ENCODE measurements at regions not wholly inside any gene's neighbourhood (a gene's known extent, or its start where the extent isn't known, plus 50 kb on each side); places are given as distances from the start of the nearest gene placed in this dataset.

- Histone ChIP-seq H3K4me1 (ENCODE audit: insufficient read depth, low read length) (no peaks in the 10 kb centered on the region), H3K79me2 (ENCODE audit: insufficient read depth, low read length) (no peaks in the 10 kb centered on the region), H3K9me3 (ENCODE audit: low read depth, low read length) (no peaks in the 10 kb centered on the region), H3K4me2 (ENCODE audit: insufficient read depth, low read length) (no peak overlapping the region), H3K27me3 (ENCODE audit: insufficient read depth, low read length) (no peaks in the 10 kb centered on the region), H3K27ac (ENCODE audit: low read depth, low read length) (no peak overlapping the region), H4K20me1 (ENCODE audit: insufficient read depth, low read length) (no peaks in the 10 kb centered on the region), H2AFZ (ENCODE audit: low read length) (no peak overlapping the region), H3K4me3 (ENCODE audit: insufficient read depth, low read length) (no peak overlapping the region), H3K36me3 (ENCODE audit: insufficient read depth, low read length) (no peaks in the 10 kb centered on the region)
- DNase-seq (ENCODE audit: insufficient read length, low spot score, missing footprints) = no peak
- no peak for TF ChIP-seq CTCF (IDR thresholded peaks at IDR 0.05; ENCODE audit: extremely low read depth, low read depth, low read length)
Observed at GRCh38 chr12:111213561-111213960, 155.3 kb downstream of the PHETA1 start.

GRCh38 chr12:111212814-111213456, 156.0 kb downstream of the PHETA1 start:
- DNase-seq (ENCODE audit: insufficient read length, low spot score, missing footprints) = no peak
- TF ChIP-seq CTCF (IDR thresholded peaks at IDR 0.05; ENCODE audit: extremely low read depth, low read depth, low read length) = no peak

GRCh38 chr12:111211910-111212757, 156.8 kb downstream of the PHETA1 start:
- no peak overlapping the region for H3K27ac ChIP-seq (ENCODE audit: low read depth, low read length)

More at GRCh38 chr12:111212814-111213456, 156.0 kb downstream of the PHETA1 start:
- Histone ChIP-seq H2AFZ (ENCODE audit: low read length) (no peak overlapping the region), H3K27me3 (ENCODE audit: insufficient read depth, low read length) (no peaks in the 10 kb centered on the region), H3K79me2 (ENCODE audit: insufficient read depth, low read length) (no peaks in the 10 kb centered on the region), H3K9me3 (ENCODE audit: low read depth, low read length) (no peaks in the 10 kb centered on the region), H3K27ac (ENCODE audit: low read depth, low read length) (no peak overlapping the region), H3K4me3 (ENCODE audit: insufficient read depth, low read length) (no peak overlapping the region), H3K36me3 (ENCODE audit: insufficient read depth, low read length) (no peaks in the 10 kb centered on the region), H3K4me1 (ENCODE audit: insufficient read depth, low read length) (no peaks in the 10 kb centered on the region), H4K20me1 (ENCODE audit: insufficient read depth, low read length) (no peaks in the 10 kb centered on the region), H3K4me2 (ENCODE audit: insufficient read depth, low read length) (no peak overlapping the region)

More at GRCh38 chr12:111211910-111212757, 156.8 kb downstream of the PHETA1 start:
- no peak for DNase-seq (ENCODE audit: insufficient read length, low spot score, missing footprints)
- no peaks in the 10 kb centered on the region for H3K9me3 ChIP-seq (ENCODE audit: low read depth, low read length)
- H3K4me3 ChIP-seq (ENCODE audit: insufficient read depth, low read length) = no peak overlapping the region
- no peaks in the 10 kb centered on the region for H3K27me3 ChIP-seq (ENCODE audit: insufficient read depth, low read length)
- H3K4me2 ChIP-seq (ENCODE audit: insufficient read depth, low read length) = no peak overlapping the region
- H3K4me1 ChIP-seq (ENCODE audit: insufficient read depth, low read length) = no peaks in the 10 kb centered on the region
- no peaks in the 10 kb centered on the region for H4K20me1 ChIP-seq (ENCODE audit: insufficient read depth, low read length)
- no peak for TF ChIP-seq CTCF (IDR thresholded peaks at IDR 0.05; ENCODE audit: extremely low read depth, low read depth, low read length)
- H2AFZ ChIP-seq (ENCODE audit: low read length) = no peak overlapping the region
- no peaks in the 10 kb centered on the region for H3K36me3 ChIP-seq (ENCODE audit: insufficient read depth, low read length)
- H3K79me2 ChIP-seq (ENCODE audit: insufficient read depth, low read length) = no peaks in the 10 kb centered on the region
